GM13976 (cell line): ENCODE measurements at regions not wholly inside any gene's neighbourhood (a gene's known extent, or its start where the extent isn't known, plus 50 kb on each side); places are given as distances from the start of the nearest gene placed in this dataset.
"Not testable (repeated sequence)": the region's sequence is repeated elsewhere in the genome, so short reads cannot be mapped to it uniquely, and the experiment has no call there.

Experiments used
- DNase-seq: peaks from one replicate; pipeline ENCODE4 v3.0.0; 2012; ENCODE audit warnings: low spot score
- CTCF ChIP-seq: IDR thresholded peaks from 2 replicates; pipeline ENCODE4 v1.5.1; 2012; ENCODE audit warnings: borderline replicate concordance, mild to moderate bottlenecking; ENCODE audit not compliant: insufficient read depth; ENCODE audit errors: extremely low read depth, missing control alignments, control extremely low read depth
- in situ Hi-C: fragments of 300-500 bp; cut with MboI; formaldehyde crosslinking; loops from one replicate; pipeline ENCODE4 v1.12.0; 2022; ENCODE audit warnings: low sequenced_read_pairs, mixed read lengths, inconsistent platforms; ENCODE audit not compliant: unreplicated experiment

DNA sequence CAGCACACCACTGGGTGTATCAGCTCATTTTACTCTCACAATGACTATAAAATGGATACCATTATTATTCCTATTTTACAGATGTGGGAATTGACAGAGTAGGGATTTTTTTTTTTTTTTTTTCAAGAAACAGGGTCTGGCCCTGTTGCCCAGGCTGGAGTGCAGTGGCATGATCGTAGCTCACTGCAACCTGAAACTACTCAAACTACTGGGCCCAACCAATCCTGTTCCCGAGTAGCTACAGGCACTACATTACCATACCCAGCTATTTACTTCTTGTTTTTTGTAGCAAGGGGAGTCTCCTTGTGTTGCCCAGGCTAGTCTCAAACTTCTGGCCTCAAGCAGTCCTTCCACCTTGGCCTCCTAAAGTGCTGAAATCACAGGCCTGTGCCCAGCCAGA, 95.2 kb downstream of the LARP7 start:
- DNase-seq, result no peak
- in situ Hi-C loops, result no loop called here
- TF ChIP-seq CTCF, result no peak

DNA sequence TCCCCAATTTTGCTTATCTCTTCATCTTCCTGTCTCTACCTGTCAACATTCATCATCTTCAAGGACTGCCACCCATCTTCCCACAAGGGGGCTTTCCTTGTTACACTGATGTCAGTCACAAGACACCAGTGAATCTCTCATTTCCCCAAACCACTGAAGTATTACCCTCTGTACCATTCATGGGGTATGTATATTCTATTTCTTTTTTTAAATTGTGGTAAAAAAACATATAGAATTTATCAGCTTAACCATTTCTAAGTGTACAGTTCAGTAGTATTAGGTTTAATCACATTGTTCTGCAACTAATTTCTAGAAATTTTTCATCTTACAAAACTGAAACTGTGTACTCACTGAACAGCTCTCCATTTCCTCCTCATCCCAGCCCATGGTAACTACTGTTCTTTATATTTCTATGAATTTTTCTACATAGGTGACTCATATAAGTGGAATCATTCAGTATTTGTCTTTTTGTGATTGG, 98.6 kb downstream of the LARP7 start:
- DNase-seq, result peak; percentile 41
- no peak for TF ChIP-seq CTCF
- in situ Hi-C loops, result no loop called here

- no peak for TF ChIP-seq CTCF
- in situ Hi-C loops, result no loop called here
Observed at GRCh38 chr4:112736718-112737135, 99.8 kb downstream of the LARP7 start.

GRCh38 chr4:112739442-112739841, 102.5 kb downstream of the LARP7 start:
- TF ChIP-seq CTCF, result no peak
- no peak for DNase-seq
- in situ Hi-C loops, result no loop called here

More at GRCh38 chr4:112736718-112737135, 99.8 kb downstream of the LARP7 start:
- DNase-seq, result no peak

GRCh38 chr4:112747036-112747435, 110.1 kb downstream of the LARP7 start:
- no peak for DNase-seq
- no peak for TF ChIP-seq CTCF
- in situ Hi-C loops, result no loop called here

DNA sequence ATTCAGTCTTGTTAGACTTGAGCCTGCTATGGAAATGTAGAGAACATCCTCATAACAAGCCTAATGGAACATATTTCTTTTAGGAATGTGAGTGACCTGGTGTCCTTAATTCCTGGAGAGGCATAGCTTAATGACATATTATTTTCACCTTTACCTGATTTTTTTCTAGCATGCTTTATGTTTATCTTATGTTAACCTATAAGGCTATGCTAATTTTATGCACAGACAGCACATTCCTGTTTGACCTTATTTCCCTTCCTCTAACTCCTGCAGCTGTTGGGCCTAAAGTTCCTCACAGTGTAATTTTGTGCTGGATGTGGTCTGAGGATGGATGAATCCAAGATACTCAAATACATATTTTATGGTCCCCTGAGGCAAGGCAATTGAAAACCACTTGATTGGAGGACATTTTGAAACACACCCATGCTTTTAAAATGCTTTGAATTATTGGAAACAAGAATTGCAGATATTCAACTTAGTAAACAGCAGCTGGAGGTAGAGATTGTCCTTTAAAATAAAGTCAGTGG, 111.5 kb downstream of the LARP7 start:
- in situ Hi-C loops, result no loop called here

DNA sequence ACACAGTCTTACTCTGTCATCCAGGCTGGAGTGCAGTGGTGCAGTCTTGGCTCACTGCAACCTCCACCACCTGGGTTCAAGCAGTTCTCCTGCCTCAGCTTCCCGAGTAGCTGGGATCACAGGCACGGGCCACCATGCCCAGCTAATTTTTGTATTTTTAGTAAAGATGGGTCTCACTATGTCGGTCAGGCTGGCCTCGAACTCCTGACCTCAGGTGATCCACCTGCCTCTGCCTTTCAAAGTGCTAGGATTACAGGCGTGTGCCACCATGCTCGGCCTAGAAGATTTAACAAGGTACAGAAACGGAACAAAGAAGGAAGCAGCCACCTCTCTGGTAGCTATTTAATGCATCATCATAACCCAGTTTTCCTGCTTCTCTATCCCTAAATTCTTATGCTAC, 113.8 kb downstream of the LARP7 start:
- not testable (repeated sequence) for DNase-seq
- in situ Hi-C loops, result loop anchor here (25.0 kb wide), 1 partner anchor 413 kb away; no protein-coding TSS in a partner anchor

More for the DNA sequence above, 111.5 kb downstream of the LARP7 start:
- no peak for DNase-seq
- TF ChIP-seq CTCF, result no peak
